ENCODE measurements at regions not wholly inside any gene's neighbourhood (a gene's known extent, or its start where the extent isn't known, plus 50 kb on each side); places are given as distances from the start of the nearest gene placed in this dataset.

- TF ChIP-seq POLR2A (IDR thresholded peaks at IDR 0.05; ENCODE audit: low read depth, low read length) (no peak), CTCF (IDR thresholded peaks at IDR 0.05; ENCODE audit: extremely low read depth in 1 of 2, insufficient read depth in 1 of 2, low read depth in 1 of 2, low read length in 2 of 2) (no peak)
These were observed 265.9 kb downstream of the TJP1 start for GRCh38 chr15:29556380-29556779.
